ENCODE measurements at regions not wholly inside any gene's neighbourhood (a gene's known extent, or its start where the extent isn't known, plus 50 kb on each side); places are given as distances from the start of the nearest gene placed in this dataset.
"Not testable (repeated sequence)": the region's sequence is repeated elsewhere in the genome, so short reads cannot be mapped to it uniquely, and the experiment has no call there.

DNA sequence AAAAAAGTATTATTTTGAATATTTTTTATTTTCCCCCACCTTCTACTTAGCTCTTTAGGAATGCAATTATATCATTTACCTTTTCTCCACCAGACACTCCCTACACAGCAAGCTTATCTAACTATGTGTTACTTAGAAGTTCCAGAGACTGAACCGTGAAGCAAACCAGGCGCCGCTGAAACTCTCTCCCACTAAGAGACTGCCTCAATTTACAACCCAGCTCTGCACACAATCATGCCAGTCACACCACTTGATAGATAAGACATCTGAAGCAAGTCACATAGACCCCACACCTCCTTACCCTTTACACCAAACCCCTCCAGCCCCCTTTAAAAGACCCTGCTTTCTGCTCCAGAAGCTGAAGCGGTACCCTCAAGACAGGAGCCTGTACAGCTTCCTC lies 245.5 kb downstream of the S1PR1 start:
- no peaks in the 10 kb centered on the region for H3K27me3 Mint-ChIP-seq (ENCODE audit: unreplicated experiment)
- H3K4me1 Mint-ChIP-seq (ENCODE audit: unreplicated experiment) = no peaks in the 10 kb centered on the region
- DNase-seq (ENCODE audit: extremely low spot score, unreplicated experiment) = no peak
- H3K27ac Mint-ChIP-seq (ENCODE audit: unreplicated experiment) = no peak overlapping the region
- no peaks in the 10 kb centered on the region for H3K9me3 Mint-ChIP-seq (ENCODE audit: unreplicated experiment)
- no peak overlapping the region for H3K4me3 Mint-ChIP-seq (ENCODE audit: unreplicated experiment)
- TF ChIP-seq, protein P1, sequence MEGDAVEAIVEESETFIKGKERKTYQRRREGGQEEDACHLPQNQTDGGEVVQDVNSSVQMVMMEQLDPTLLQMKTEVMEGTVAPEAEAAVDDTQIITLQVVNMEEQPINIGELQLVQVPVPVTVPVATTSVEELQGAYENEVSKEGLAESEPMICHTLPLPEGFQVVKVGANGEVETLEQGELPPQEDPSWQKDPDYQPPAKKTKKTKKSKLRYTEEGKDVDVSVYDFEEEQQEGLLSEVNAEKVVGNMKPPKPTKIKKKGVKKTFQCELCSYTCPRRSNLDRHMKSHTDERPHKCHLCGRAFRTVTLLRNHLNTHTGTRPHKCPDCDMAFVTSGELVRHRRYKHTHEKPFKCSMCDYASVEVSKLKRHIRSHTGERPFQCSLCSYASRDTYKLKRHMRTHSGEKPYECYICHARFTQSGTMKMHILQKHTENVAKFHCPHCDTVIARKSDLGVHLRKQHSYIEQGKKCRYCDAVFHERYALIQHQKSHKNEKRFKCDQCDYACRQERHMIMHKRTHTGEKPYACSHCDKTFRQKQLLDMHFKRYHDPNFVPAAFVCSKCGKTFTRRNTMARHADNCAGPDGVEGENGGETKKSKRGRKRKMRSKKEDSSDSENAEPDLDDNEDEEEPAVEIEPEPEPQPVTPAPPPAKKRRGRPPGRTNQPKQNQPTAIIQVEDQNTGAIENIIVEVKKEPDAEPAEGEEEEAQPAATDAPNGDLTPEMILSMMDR (IDR thresholded peaks at IDR 0.05) = no peak
- H3K36me3 Mint-ChIP-seq (ENCODE audit: unreplicated experiment) = no peaks in the 10 kb centered on the region

DNA sequence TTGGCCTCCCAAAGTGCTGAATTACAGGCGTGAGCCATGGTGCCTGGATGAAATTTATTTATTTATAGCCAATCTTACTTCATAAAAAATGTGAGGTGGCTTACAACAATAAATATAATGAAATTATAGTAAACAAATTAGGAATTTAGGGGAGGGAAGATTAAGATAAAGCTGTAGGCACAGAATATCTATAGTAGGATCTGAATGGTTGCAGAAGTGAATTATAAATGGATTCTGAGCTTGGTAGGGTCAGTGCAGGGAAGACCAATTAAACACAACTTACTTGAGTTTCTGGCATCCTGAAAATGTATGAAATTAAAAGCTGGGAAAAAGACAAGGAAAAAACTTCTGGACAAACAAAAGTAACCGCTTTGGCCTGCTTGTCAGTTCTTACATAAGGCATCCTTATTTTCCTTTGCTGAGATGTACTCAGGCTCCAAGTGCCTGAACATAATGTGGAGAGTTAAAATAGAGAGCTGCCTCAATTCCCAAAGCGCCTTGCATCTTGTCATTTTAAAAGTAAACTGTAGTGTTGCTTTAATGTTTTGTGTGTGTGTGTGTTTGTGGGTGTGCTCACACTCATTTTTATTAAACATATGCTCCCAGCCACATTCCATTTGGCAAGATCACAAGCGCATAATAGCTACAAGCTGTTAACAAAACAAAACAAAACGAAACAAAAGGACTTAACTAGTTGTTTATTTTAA lies 247.3 kb downstream of the S1PR1 start:
- Mint-ChIP-seq H3K4me3 (ENCODE audit: unreplicated experiment) (no peak overlapping the region), H3K27ac (ENCODE audit: unreplicated experiment) (no peak overlapping the region), H3K9me3 (ENCODE audit: unreplicated experiment) (no peaks in the 10 kb centered on the region), H3K36me3 (ENCODE audit: unreplicated experiment) (no peaks in the 10 kb centered on the region), H3K4me1 (ENCODE audit: unreplicated experiment) (no peaks in the 10 kb centered on the region), H3K27me3 (ENCODE audit: unreplicated experiment) (no peaks in the 10 kb centered on the region)
- TF ChIP-seq, protein P1 (IDR thresholded peaks at IDR 0.05) = no peak
- no peak for DNase-seq (ENCODE audit: extremely low spot score, unreplicated experiment)

DNA sequence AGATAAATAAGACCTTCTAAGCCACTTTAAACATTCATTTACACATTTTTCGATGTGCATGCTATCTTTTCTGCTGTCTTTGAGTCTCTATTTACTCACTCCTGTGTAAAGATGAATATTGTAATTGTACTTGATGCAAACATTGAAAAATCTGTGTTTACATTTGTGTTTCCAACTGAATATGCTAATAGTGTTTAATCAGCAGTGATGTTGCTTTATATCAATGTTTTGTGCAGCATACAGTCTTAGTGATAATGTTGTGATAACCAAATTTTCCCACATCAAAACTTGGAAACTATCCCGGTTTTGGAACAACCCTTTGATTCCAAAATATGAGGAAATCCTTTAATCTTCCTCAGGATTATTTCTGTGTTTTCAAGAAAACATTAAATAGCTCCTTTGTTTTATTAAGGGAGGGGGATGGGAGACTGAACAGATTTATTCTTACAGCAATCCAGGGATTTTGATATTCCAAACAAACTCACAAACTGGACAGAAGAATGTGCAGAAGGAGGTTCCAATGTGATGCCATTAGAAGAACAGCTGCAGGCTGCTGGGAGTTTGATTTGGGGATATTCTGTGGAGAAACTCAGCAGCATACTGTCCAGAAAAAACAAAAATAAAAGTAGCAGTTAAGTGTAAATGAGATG lies 248.0 kb downstream of the S1PR1 start:
- no peak overlapping the region for H3K27ac Mint-ChIP-seq (ENCODE audit: unreplicated experiment)
- peaks cover 5% of the 10 kb centered on the region for H3K9me3 Mint-ChIP-seq (ENCODE audit: unreplicated experiment)
- no peaks in the 10 kb centered on the region for H3K4me1 Mint-ChIP-seq (ENCODE audit: unreplicated experiment)
- no peak overlapping the region for H3K4me3 Mint-ChIP-seq (ENCODE audit: unreplicated experiment)
- H3K27me3 Mint-ChIP-seq (ENCODE audit: unreplicated experiment) = no peaks in the 10 kb centered on the region
- no peak for DNase-seq (ENCODE audit: extremely low spot score, unreplicated experiment)
- TF ChIP-seq, protein P1 (IDR thresholded peaks at IDR 0.05) = no peak
- H3K36me3 Mint-ChIP-seq (ENCODE audit: unreplicated experiment) = no peaks in the 10 kb centered on the region

DNA sequence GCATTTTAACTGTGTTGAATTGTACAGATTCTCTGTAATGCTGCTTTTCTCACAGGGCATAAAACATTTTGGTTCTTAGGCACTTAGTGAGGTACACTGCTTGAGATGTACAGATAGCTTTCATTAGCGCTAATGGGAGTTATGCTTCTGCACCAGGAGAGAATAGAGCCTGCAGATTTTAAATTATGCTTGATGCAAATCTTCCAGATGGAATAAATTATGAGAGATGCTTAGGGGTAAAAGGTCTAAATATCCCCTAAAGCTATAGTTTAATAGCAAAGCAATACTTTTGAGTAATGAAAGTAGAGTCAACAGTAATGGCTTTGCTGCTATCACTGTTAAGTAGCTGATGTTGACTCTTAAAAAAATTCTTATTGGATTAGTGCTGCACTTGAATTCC lies 248.9 kb downstream of the S1PR1 start:
- TF ChIP-seq, protein P1 (IDR thresholded peaks at IDR 0.05) = no peak
- Mint-ChIP-seq H3K4me3 (ENCODE audit: unreplicated experiment) (no peak overlapping the region), H3K36me3 (ENCODE audit: unreplicated experiment) (no peaks in the 10 kb centered on the region), H3K4me1 (ENCODE audit: unreplicated experiment) (no peaks in the 10 kb centered on the region), H3K27me3 (ENCODE audit: unreplicated experiment) (no peaks in the 10 kb centered on the region), H3K9me3 (ENCODE audit: unreplicated experiment) (peaks cover 11% of the 10 kb centered on the region), H3K27ac (ENCODE audit: unreplicated experiment) (no peak overlapping the region)
- DNase-seq (ENCODE audit: extremely low spot score, unreplicated experiment) = no peak

DNA sequence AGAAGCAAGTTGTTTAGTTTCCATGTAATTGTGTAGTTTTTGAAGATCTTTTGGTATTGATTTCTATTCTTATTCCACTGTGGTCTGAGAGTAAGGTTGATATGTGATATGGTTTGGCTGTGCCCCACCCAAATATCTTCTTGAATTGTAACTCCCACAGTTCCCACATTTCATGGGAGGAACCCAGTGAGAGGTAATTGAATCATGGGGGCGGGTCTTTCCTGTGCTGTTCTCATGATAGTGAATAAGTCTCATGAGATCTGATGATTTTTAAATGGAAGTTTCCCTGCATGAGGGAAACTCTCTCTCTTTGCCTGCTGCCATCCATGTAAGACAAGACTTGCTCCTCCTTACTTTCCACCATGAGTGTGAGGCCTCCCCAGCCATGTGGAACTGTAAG lies 255.3 kb downstream of the S1PR1 start:
- not testable (repeated sequence) for H3K27ac Mint-ChIP-seq (ENCODE audit: unreplicated experiment); H3K4me1 Mint-ChIP-seq (ENCODE audit: unreplicated experiment); H3K36me3 Mint-ChIP-seq (ENCODE audit: unreplicated experiment); H3K4me3 Mint-ChIP-seq (ENCODE audit: unreplicated experiment); DNase-seq (ENCODE audit: extremely low spot score, unreplicated experiment); H3K27me3 Mint-ChIP-seq (ENCODE audit: unreplicated experiment)
- H3K9me3 Mint-ChIP-seq (ENCODE audit: unreplicated experiment) = peaks cover 16% of the 10 kb centered on the region

DNA sequence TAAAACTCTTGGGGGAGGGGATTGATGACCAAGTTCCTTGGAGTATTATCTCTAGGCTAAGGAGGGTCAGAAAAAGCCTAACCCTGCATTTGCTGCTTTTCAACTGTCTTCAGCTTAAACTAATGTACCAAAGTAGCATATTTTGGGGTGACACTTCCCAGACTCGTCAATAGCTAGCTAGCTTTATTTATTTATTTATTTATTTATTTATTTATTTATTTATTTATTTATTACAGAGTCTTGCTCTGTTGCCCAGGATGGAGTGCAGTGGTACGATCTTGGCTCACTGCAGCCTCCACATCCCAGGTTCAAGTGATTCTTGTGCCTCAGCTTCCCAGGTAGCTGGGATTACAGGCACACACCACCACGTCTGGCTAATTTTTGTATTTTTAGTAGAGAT lies 257.1 kb downstream of the S1PR1 start:
- not testable (repeated sequence) for H3K36me3 Mint-ChIP-seq (ENCODE audit: unreplicated experiment); DNase-seq (ENCODE audit: extremely low spot score, unreplicated experiment); H3K4me1 Mint-ChIP-seq (ENCODE audit: unreplicated experiment); H3K27ac Mint-ChIP-seq (ENCODE audit: unreplicated experiment); H3K27me3 Mint-ChIP-seq (ENCODE audit: unreplicated experiment); H3K4me3 Mint-ChIP-seq (ENCODE audit: unreplicated experiment)
- H3K9me3 Mint-ChIP-seq (ENCODE audit: unreplicated experiment) = peaks cover 16% of the 10 kb centered on the region

All from osteocyte (in vitro differentiated cells).